Tibial nerve (tissue), 3 donors: ENCODE measurements at regions not wholly inside any gene's neighbourhood (a gene's known extent, or its start where the extent isn't known, plus 50 kb on each side); places are given as distances from the start of the nearest gene placed in this dataset.

Experiments
- POLR2A ChIP-seq, 2 donors: fragments of 450-650 bp; IDR thresholded peaks; one replicate each; pipeline ENCODE4 v1.6.1; 2017; ENCODE audit warnings: antibody characterized with exemption in 2 of 2, mild to moderate bottlenecking in 2 of 2, moderate library complexity in 2 of 2
- TF ChIP-seq, protein P1 (sequence below), 5 experiments: fragments of 200-600 bp in 3 of 5; fragments of 450-650 bp in 2 of 5; sonication (generic) in 3 of 5; IDR thresholded peaks; one replicate each; pipeline ENCODE4 v1.5.1; 2016 to 2019; ENCODE audit warnings: antibody characterized with exemption in 5 of 5, mild to moderate bottlenecking in 3 of 5, moderate library complexity in 2 of 5

DNA sequence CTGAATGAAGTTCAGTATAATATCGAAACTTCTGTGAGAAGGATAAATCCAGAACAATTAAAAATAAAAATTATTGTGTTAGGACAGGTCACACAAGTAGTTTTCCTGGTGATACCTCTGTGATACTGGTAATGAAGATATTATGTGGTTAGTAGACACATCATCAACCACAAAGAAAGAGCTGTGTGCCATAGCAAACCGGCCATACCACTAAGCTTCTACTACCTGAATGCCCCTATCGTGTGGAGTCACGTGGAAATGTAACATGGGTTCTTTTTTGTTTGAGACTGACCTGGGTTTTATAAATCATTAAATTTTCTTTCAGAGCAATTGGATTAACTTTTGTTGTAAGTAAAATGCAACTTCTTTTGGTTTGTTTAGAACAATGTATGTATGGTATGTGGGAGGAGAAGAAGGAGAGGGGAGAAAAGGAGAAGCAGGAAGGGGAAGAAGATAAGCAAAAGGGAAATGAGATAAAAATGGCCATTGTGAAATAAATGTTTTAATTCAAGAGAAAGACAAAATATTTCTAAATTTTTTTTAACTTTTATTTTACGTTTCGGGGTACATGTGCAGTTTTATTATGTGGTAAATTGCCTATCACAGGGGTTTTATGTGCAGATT, 58.2 kb upstream of the LRRC8B start:
- TF ChIP-seq, protein P1, sequence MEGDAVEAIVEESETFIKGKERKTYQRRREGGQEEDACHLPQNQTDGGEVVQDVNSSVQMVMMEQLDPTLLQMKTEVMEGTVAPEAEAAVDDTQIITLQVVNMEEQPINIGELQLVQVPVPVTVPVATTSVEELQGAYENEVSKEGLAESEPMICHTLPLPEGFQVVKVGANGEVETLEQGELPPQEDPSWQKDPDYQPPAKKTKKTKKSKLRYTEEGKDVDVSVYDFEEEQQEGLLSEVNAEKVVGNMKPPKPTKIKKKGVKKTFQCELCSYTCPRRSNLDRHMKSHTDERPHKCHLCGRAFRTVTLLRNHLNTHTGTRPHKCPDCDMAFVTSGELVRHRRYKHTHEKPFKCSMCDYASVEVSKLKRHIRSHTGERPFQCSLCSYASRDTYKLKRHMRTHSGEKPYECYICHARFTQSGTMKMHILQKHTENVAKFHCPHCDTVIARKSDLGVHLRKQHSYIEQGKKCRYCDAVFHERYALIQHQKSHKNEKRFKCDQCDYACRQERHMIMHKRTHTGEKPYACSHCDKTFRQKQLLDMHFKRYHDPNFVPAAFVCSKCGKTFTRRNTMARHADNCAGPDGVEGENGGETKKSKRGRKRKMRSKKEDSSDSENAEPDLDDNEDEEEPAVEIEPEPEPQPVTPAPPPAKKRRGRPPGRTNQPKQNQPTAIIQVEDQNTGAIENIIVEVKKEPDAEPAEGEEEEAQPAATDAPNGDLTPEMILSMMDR (IDR thresholded peaks at IDR 0.05), result no peak
- no peak for TF ChIP-seq POLR2A (IDR thresholded peaks at IDR 0.05)
